ENCODE measurements at regions not wholly inside any gene's neighbourhood (a gene's known extent, or its start where the extent isn't known, plus 50 kb on each side); places are given as distances from the start of the nearest gene placed in this dataset.

DNA sequence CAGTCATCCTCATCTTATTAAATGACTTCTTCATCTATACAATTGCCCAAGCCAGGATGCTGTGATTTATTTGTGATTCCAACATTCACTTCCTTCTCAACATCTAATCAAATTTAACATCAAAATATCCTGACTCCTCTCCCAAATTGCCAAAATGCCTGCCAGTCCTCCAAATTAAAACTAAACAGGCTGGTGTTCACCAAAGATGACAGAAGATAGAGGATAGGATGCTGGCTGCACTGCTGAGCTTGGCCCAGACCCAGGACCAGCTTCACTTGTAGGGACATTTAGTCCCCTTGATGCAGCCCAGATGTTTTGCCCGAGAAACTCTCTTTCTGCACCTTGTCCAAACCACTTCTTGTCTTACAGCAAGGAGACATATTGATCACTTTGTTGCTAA is 540.0 kb upstream of the CNTNAP5 start:
- TF ChIP-seq ARNT (IDR thresholded peaks at IDR 0.05), result no peak
- no peak for TF ChIP-seq BHLHE40 (IDR thresholded peaks at IDR 0.05; ENCODE audit: borderline replicate concordance)
- TF ChIP-seq HDGF (IDR thresholded peaks at IDR 0.05; ENCODE audit: borderline replicate concordance), result no peak
- no peak for TF ChIP-seq FOXK2 (IDR thresholded peaks at IDR 0.05)
- TF ChIP-seq ELF4 (IDR thresholded peaks at IDR 0.05), result no peak
- no peak for TF ChIP-seq SUZ12 (IDR thresholded peaks at IDR 0.05)
- no peak for TF ChIP-seq SP1 (IDR thresholded peaks at IDR 0.05)
- no peak for TF ChIP-seq FOXA1 (IDR thresholded peaks at IDR 0.05)
- no peak for TF ChIP-seq CTBP1 (IDR thresholded peaks at IDR 0.05; ENCODE audit: borderline replicate concordance)
- TF ChIP-seq TARDBP (IDR thresholded peaks at IDR 0.05), result no peak
- TF ChIP-seq, protein P1, sequence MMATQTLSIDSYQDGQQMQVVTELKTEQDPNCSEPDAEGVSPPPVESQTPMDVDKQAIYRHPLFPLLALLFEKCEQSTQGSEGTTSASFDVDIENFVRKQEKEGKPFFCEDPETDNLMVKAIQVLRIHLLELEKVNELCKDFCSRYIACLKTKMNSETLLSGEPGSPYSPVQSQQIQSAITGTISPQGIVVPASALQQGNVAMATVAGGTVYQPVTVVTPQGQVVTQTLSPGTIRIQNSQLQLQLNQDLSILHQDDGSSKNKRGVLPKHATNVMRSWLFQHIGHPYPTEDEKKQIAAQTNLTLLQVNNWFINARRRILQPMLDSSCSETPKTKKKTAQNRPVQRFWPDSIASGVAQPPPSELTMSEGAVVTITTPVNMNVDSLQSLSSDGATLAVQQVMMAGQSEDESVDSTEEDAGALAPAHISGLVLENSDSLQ (IDR thresholded peaks at IDR 0.05), result no peak
